Right lobe of liver (tissue), 6 donors: ENCODE measurements at regions not wholly inside any gene's neighbourhood (a gene's known extent, or its start where the extent isn't known, plus 50 kb on each side); places are given as distances from the start of the nearest gene placed in this dataset.

Experiments
- ATAC-seq, 4 donors: fragments of 200-7000 bp; cut with Tn5 transposase; one replicate each; pipeline ENCODE4 v1.9.1; 2020; ENCODE audit warnings: mild to moderate bottlenecking in 4 of 4, moderate library complexity in 4 of 4
- DNase-seq, 3 donors: peaks; one replicate each; pipeline ENCODE4 v3.0.0-alpha.2; 2020
- H3K27ac ChIP-seq, 3 donors: fragments of 200-600 bp; one replicate each; pipeline ENCODE4 v1.8.0; 2022
- H3K27me3 ChIP-seq, 2 donors: fragments of 200-600 bp; one replicate each; pipeline ENCODE4 v1.8.0; 2022
- H3K36me3 ChIP-seq, 4 donors: fragments of 200-600 bp; sonication (generic) in 1 of 4; one replicate each; pipeline versions ENCODE4 v1.5.1 to v1.8.0; 2017 to 2022; ENCODE audit warnings: control low read depth in 1 of 4
- H3K4me1 ChIP-seq, 4 donors: fragments of 200-600 bp; sonication (generic) in 1 of 4; one replicate each; pipeline versions ENCODE4 v1.5.1 to v1.8.0; 2017 to 2022; ENCODE audit warnings: control low read depth in 1 of 4
- H3K4me3 ChIP-seq, 3 donors: fragments of 200-600 bp; one replicate each; pipeline ENCODE4 v1.8.0; 2022
- H3K9me3 ChIP-seq, 4 donors: fragments of 200-600 bp; sonication (generic) in 1 of 4; one replicate each; pipeline versions ENCODE4 v1.5.1 to v1.8.0; 2017 to 2022; ENCODE audit warnings: control low read depth in 1 of 4
- POLR2A ChIP-seq: fragments of 450-650 bp; IDR thresholded peaks from one replicate; pipeline ENCODE4 v1.6.1; 2017; ENCODE audit warnings: antibody characterized with exemption, mild to moderate bottlenecking
- WGBS: methylation state at CpG from one replicate; pipeline ENCODE4 v1.1.6; 2018; ENCODE audit warnings: low coverage, low lambda C conversion rate; ENCODE audit not compliant: insufficient coverage; ENCODE audit errors: missing lambda C conversion rate; 5-methylcytosine and 5-hydroxymethylcytosine counted together
- intact Hi-C, 2 donors: fragments of 100-400 bp; cut with DNase I; formaldehyde crosslinking; loops; one replicate each; pipeline versions ENCODE4 v1.11.2 to v1.14.1; 2022
- TF ChIP-seq, protein P1 (sequence below), 4 donors: fragments of 200-600 bp in 3 of 4; fragments of 450-650 bp in 1 of 4; IDR thresholded peaks; one replicate each; pipeline versions ENCODE4 v1.5.1 to v1.8.0; 2016 to 2022; ENCODE audit warnings: antibody characterized with exemption in 4 of 4, mild to moderate bottlenecking in 2 of 4
- donor health status: DM: no; HTN: yes; CAD: no.
- donor health status: DM: no; HTN: no; CAD: no.
- donor health status: DM: no; HTN: no; CAD: no.
- donor health status: DM: no; HTN: yes; CAD: no.
- donor health status: DM: no; HTN: yes; CAD: no.

DNA sequence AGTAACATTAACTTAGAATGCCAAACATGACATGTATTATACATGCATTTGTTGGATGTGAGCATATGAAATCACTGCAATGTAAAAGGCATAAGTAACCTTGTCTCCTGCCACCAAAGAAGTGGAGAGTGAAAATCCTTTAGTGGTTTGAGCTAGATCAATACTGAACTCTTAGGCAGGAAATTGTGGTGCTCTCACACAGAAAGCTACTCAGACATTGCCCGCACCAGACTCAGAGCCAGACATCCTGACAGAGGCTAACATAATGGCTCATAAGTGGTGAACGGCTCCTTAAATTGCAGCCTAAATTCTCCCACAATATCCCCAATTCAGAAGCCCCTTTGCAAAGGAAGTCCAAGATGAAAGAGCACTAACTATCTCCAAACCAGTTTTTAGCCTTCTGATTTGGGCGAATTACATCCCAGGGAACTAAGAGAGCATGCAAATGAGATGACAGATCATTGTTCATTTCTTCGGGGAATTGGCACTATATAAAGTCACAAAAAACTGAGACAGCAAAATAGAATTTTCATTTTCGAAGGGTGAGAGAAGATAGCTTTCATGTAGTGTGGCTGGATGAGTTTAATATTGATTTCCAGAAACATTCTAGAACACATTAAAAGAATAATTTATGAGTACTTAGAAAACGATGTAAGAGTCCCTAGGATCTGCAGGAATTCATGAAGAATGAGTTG is 233.6 kb upstream of the RPS6KA3 start:
- Histone ChIP-seq H3K4me1 (no peaks in the 10 kb centered on the region), H3K27me3 (no peaks in the 10 kb centered on the region), H3K4me3 (no peak overlapping the region), H3K36me3 (no peaks in the 10 kb centered on the region), H3K27ac (no peak overlapping the region), H3K9me3 (no peaks in the 10 kb centered on the region)
- TF ChIP-seq, protein P1, sequence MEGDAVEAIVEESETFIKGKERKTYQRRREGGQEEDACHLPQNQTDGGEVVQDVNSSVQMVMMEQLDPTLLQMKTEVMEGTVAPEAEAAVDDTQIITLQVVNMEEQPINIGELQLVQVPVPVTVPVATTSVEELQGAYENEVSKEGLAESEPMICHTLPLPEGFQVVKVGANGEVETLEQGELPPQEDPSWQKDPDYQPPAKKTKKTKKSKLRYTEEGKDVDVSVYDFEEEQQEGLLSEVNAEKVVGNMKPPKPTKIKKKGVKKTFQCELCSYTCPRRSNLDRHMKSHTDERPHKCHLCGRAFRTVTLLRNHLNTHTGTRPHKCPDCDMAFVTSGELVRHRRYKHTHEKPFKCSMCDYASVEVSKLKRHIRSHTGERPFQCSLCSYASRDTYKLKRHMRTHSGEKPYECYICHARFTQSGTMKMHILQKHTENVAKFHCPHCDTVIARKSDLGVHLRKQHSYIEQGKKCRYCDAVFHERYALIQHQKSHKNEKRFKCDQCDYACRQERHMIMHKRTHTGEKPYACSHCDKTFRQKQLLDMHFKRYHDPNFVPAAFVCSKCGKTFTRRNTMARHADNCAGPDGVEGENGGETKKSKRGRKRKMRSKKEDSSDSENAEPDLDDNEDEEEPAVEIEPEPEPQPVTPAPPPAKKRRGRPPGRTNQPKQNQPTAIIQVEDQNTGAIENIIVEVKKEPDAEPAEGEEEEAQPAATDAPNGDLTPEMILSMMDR (IDR thresholded peaks at IDR 0.05) = no peak
- no peak for TF ChIP-seq POLR2A
- intact Hi-C loops = no loop called here
- DNase-seq = no peak
- ATAC-seq = no peak
- 31% methylated on average over 6 of the region's 6 CpGs for WGBS

GRCh38 chrX:20499763-20500162 is 233.1 kb upstream of the RPS6KA3 start:
- no peaks in the 10 kb centered on the region for H3K4me1 ChIP-seq
- intact Hi-C loops = no loop called here
- TF ChIP-seq POLR2A = no peak
- TF ChIP-seq, protein P1 (IDR thresholded peaks at IDR 0.05) = no peak
- H3K9me3 ChIP-seq = no peaks in the 10 kb centered on the region
- no peak overlapping the region for H3K4me3 ChIP-seq
- no peaks in the 10 kb centered on the region for H3K27me3 ChIP-seq
- ATAC-seq (no peak), DNase-seq (no peak)
- no peaks in the 10 kb centered on the region for H3K36me3 ChIP-seq
- no peak overlapping the region for H3K27ac ChIP-seq

DNA sequence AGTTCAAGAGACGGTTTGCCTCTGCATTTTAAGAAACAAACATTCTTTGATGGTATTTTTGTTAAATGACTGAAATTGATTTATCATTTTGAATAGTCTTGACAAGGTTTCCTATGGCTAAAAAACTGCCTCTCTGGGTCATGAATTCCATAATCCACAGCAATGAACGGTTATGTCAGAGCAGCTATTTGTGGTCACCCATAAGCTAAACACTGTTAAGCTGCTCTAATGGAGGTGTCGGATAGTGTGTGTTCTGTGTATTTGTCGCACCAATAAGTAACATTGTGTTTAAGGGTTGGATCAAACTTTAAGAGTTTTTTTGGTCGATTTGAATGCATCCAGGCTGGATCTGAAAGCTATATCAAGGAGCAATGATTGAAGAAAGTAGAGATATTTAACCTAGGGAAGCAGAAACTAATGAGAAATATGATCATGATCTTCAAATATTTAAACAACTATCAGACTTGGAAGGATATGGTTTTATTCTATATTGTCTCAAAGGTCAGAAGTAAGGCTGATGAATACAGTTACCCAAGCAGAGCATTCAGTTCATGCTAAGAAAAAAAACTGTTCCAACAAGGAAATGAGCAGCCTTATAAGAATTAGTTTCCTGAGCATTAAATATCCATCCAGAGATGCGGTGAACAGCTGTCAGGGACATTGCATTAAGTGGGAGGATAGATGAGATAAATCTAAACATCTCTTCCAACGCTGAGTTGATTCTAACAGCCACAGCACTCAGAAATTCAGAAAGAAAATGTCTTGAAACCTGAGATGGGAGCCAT is 232.3 kb upstream of the RPS6KA3 start:
- no peak overlapping the region for H3K27ac ChIP-seq
- ATAC-seq (no peak), DNase-seq (no peak)
- H3K27me3 ChIP-seq = no peaks in the 10 kb centered on the region
- TF ChIP-seq, protein P1 (IDR thresholded peaks at IDR 0.05) = no peak
- no peak for TF ChIP-seq POLR2A
- H3K4me3 ChIP-seq = no peak overlapping the region
- no peaks in the 10 kb centered on the region for H3K9me3 ChIP-seq
- WGBS = 61% methylated on average over 7 of the region's 7 CpGs
- no peaks in the 10 kb centered on the region for H3K4me1 ChIP-seq
- H3K36me3 ChIP-seq = no peaks in the 10 kb centered on the region
- intact Hi-C loops = no loop called here

DNA sequence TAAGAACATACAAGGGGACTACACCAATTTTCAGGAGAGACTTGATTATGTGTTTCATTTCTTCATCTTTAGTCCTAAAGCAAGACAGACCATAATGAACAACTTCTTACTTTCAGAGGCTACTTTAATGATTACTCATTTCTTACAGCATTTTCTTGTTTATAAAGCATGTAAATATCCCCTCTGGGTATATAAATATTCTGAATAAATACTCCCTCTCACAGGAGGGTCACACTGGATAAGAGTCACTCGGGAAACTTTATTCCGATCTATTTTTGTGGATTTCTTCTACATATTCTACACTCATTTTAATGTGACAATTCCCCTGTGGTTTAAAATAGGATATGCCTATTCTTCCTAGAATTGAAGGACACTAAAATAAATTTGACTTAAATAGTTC is 228.9 kb upstream of the RPS6KA3 start:
- DNase-seq = no peak
- TF ChIP-seq, protein P1 (IDR thresholded peaks at IDR 0.05) = no peak
- no peak for TF ChIP-seq POLR2A

More for the DNA sequence above, 228.9 kb upstream of the RPS6KA3 start:
- Histone ChIP-seq H3K4me3 (no peak overlapping the region), H3K9me3 (no peaks in the 10 kb centered on the region), H3K27me3 (no peaks in the 10 kb centered on the region), H3K36me3 (no peaks in the 10 kb centered on the region), H3K27ac (no peak overlapping the region), H3K4me1 (no peaks in the 10 kb centered on the region)
- intact Hi-C loops = no loop called here
- 84% methylated on average over 2 of the region's 2 CpGs for WGBS
- ATAC-seq = no peak
